GM12864 (cell line): ENCODE measurements at regions not wholly inside any gene's neighbourhood (a gene's known extent, or its start where the extent isn't known, plus 50 kb on each side); places are given as distances from the start of the nearest gene placed in this dataset.

ENCODE experiments used
- DNase-seq: peaks from one replicate; pipeline ENCODE4 v3.0.0-alpha.2; 2011; ENCODE audit warnings: low read depth
- H3K4me3 ChIP-seq: 2 replicates; pipeline ENCODE4 v1.5.1; 2011; ENCODE audit warnings: mild to moderate bottlenecking, low read depth, low read length, control low read depth
- TF ChIP-seq, protein P1 (sequence below): IDR thresholded peaks from 2 replicates; pipeline ENCODE4 v1.5.1; 2011; ENCODE audit warnings: low read depth, mild to moderate bottlenecking, moderate library complexity, low read length, control low read depth, inconsistent platforms; ENCODE audit errors: missing control alignments

DNA sequence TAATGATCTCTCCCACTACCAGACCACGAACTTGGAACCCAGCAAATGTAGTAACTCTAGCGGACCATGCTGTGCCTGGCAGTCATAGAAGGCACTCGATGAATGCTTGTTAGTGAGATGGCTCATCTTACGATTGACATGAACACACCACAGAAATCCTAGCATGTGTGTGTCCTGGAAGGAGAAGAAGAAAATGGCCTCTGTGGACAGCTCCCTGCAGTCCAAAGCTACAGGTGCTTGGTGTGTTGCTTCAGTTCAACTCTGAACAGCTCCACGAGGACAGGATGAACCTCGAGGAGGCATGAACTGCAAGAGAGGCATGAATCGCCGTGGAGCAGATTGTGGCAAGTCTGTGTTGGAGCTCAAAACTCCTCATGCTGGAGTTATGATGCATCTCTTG lies 93.5 kb downstream of the KLF6 start:
- TF ChIP-seq, protein P1, sequence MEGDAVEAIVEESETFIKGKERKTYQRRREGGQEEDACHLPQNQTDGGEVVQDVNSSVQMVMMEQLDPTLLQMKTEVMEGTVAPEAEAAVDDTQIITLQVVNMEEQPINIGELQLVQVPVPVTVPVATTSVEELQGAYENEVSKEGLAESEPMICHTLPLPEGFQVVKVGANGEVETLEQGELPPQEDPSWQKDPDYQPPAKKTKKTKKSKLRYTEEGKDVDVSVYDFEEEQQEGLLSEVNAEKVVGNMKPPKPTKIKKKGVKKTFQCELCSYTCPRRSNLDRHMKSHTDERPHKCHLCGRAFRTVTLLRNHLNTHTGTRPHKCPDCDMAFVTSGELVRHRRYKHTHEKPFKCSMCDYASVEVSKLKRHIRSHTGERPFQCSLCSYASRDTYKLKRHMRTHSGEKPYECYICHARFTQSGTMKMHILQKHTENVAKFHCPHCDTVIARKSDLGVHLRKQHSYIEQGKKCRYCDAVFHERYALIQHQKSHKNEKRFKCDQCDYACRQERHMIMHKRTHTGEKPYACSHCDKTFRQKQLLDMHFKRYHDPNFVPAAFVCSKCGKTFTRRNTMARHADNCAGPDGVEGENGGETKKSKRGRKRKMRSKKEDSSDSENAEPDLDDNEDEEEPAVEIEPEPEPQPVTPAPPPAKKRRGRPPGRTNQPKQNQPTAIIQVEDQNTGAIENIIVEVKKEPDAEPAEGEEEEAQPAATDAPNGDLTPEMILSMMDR = no peak
- no peak overlapping the region for H3K4me3 ChIP-seq
- no peak for DNase-seq

- no peak overlapping the region for H3K4me3 ChIP-seq
- DNase-seq = no peak
- TF ChIP-seq, protein P1 = no peak
Measured at GRCh38 chr10:3689871-3690510, 95.0 kb downstream of the KLF6 start.

DNA sequence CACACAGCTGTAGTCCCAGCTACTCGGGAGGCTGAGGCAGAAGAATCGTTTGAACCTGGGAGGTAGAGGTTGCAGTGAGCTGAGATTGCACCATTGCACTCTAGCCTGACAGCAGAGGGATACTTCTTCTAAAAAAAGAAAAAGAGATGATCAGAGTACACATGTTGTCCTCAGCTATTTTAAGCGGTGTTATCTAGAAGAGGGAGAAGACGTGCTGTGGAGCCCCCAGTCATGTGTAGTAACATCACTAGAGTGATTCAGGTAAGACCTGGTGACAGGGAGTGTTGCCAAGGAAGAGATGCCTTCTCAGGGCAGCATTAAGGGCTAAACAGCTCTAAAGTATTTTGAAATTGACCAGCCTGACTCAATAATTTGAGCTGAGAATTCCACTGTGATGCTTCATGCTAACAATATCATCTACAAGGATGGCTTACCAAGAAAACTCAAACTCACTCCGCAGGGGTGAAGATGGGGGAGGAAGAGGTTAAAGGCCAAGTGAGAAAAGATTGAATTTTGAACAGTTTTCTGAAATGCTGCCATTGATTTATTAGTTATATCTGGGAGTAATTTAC lies 97.4 kb downstream of the KLF6 start:
- TF ChIP-seq, protein P1 = no peak
- no peak for DNase-seq
- no peak overlapping the region for H3K4me3 ChIP-seq

- DNase-seq = no peak
- TF ChIP-seq, protein P1 = no peak
- H3K4me3 ChIP-seq = no peak overlapping the region
Measured at GRCh38 chr10:3685384-3685783, 99.6 kb downstream of the KLF6 start.

DNA sequence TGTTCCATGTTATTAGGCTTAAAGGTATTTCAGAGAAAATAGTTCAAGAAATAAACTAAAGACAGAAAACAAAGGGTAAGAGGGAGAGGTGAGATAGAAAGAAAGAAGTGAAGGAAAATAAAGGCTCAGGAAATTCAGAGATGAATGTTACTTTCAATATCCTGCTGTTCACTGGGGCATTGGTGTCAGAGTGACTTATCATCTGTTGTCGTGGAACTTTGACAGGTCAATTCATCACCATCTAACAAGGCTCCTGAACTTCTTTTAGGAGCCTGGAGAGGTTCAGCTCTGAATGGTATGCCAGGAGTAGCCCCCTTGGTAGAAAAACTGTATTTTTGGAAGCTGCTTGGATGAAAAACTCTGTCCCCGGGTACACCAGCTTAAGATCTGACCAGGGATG lies 100.1 kb downstream of the KLF6 start:
- H3K4me3 ChIP-seq = no peak overlapping the region
- TF ChIP-seq, protein P1 = no peak
- DNase-seq = no peak

GRCh38 chr10:3683560-3683959 lies 101.4 kb downstream of the KLF6 start:
- no peak overlapping the region for H3K4me3 ChIP-seq
- no peak for DNase-seq
- TF ChIP-seq, protein P1 = no peak

GRCh38 chr10:3682745-3683144 lies 102.3 kb downstream of the KLF6 start:
- no peak for DNase-seq
- TF ChIP-seq, protein P1 = no peak
- H3K4me3 ChIP-seq = no peak overlapping the region
